ENCODE measurements at regions not wholly inside any gene's neighbourhood (a gene's known extent, or its start where the extent isn't known, plus 50 kb on each side); places are given as distances from the start of the nearest gene placed in this dataset.

DNA sequence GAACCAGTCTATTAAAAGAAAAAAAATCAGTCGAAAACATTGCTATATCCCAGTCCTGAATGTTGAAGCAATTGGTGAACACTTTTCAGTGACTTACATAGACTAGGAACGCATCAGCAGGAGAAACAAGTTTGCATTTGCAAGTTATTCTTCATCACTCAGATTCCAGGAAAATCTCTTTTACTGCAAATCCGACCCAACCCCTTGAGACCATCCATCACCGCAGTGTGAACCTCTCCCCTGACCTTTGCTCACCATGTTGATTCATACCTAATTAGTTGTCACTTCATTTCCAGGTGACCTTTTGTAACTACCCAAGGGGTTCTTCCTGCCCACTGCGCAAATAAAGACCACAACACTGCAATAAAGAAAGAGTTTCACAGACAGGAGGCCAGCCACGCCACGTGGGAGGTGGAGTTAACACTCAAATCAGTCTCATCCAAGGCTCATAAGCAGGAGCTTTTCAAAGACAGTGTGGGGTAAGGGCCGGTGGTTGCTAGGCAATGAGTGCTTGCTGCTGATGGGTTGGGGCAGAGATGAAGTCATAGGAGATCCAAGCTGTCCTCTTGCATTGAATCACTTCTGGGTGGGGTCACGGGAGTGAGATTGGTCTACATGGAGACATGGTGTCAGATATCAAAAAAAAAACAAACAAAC, 241.3 kb upstream of the TMEM132C start:
- TF ChIP-seq, protein P1, sequence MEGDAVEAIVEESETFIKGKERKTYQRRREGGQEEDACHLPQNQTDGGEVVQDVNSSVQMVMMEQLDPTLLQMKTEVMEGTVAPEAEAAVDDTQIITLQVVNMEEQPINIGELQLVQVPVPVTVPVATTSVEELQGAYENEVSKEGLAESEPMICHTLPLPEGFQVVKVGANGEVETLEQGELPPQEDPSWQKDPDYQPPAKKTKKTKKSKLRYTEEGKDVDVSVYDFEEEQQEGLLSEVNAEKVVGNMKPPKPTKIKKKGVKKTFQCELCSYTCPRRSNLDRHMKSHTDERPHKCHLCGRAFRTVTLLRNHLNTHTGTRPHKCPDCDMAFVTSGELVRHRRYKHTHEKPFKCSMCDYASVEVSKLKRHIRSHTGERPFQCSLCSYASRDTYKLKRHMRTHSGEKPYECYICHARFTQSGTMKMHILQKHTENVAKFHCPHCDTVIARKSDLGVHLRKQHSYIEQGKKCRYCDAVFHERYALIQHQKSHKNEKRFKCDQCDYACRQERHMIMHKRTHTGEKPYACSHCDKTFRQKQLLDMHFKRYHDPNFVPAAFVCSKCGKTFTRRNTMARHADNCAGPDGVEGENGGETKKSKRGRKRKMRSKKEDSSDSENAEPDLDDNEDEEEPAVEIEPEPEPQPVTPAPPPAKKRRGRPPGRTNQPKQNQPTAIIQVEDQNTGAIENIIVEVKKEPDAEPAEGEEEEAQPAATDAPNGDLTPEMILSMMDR (conservative IDR thresholded peaks at IDR 0.05) = no peak
- no peak for TF ChIP-seq EZH2 (IDR thresholded peaks at IDR 0.05; ENCODE audit: low read depth)
- no peaks in the 10 kb centered on the region for H3K9me3 ChIP-seq (ENCODE audit: insufficient read depth, low read depth)
- H2AFZ ChIP-seq = no peak overlapping the region
- no TSS peak for BruUV-seq (replicated peaks)
- H3F3A ChIP-seq (ENCODE audit: insufficient read depth, low read depth) = no peaks in the 10 kb centered on the region
- ChIA-PET CTCF (no interaction called here), POLR2A (ENCODE audit: unreplicated experiment) (no interaction called here)
- no peaks in the 10 kb centered on the region for H3K4me1 ChIP-seq (replicated peaks; ENCODE audit: insufficient read depth)
- no peak overlapping the region for H3K4me3 ChIP-seq
- no peaks in the 10 kb centered on the region for H4K20me1 ChIP-seq (ENCODE audit: insufficient read depth)
- peaks cover 18% of the 10 kb centered on the region for H3K27me3 ChIP-seq (ENCODE audit: insufficient read depth, low read depth)
- H3K9me2 ChIP-seq (ENCODE audit: insufficient read depth) = no peaks in the 10 kb centered on the region
- no peaks in the 10 kb centered on the region for H3K79me2 ChIP-seq (ENCODE audit: low read depth)
- no peak overlapping the region for H3K27ac ChIP-seq
- no peak for DNase-seq
- intact Hi-C loops (cut with micrococcal nuclease; ENCODE audit: unreplicated experiment) = no loop called here
- no peaks in the 10 kb centered on the region for H3K36me3 ChIP-seq (ENCODE audit: low read depth)
- no peak overlapping the region for H3K4me2 ChIP-seq

DNA sequence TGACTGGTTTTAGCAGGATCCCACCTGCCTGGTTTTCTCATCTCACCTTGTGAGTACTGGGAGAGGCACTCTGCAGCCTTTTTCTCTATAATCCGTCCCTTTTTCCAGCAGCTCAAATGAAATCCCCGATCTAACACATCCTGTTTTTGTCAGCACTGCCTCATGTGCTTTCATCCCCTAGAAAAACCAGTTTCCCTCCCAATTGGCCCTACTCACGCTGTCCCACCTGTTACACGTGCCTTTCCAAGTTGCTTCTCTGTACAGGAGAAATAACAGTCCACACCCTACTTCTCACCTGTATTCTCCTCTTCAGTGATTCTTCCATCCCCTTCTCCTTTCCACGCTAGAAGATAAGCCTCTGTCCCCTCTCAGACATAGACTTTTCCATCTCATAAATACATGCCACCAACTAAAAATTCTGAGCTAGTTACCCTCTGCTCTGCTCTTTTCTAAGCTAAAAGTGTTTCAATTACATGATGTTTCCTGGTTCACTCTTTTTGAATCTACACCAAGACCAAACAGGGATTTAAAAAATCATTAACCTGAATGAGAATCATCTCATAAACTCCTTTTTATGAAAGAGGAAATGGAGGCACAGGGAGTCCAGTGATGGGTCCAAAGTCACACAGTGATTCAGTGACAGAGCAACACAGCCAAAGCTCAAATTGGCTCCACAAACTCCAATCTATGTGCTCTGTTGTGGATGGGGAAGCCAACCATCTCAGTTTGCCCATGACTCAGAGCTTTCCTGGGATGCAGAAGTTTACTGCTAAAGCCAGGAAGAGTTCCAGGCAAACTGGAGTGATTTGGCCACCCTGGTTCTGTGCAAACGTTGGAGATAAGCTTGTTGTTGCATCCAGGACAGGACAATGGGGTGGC, 240.0 kb upstream of the TMEM132C start:
- ChIA-PET CTCF (no interaction called here), POLR2A (ENCODE audit: unreplicated experiment) (no interaction called here)
- H3K9me3 ChIP-seq (ENCODE audit: insufficient read depth, low read depth) = no peaks in the 10 kb centered on the region
- no peaks in the 10 kb centered on the region for H3K36me3 ChIP-seq (ENCODE audit: low read depth)
- H3K4me2 ChIP-seq = no peak overlapping the region
- no peaks in the 10 kb centered on the region for H3F3A ChIP-seq (ENCODE audit: insufficient read depth, low read depth)
- BruUV-seq (replicated peaks) = no TSS peak
- no peak overlapping the region for H2AFZ ChIP-seq
- no peak for DNase-seq
- H3K79me2 ChIP-seq (ENCODE audit: low read depth) = no peaks in the 10 kb centered on the region
- H3K4me1 ChIP-seq (replicated peaks; ENCODE audit: insufficient read depth) = no peaks in the 10 kb centered on the region
- no peak overlapping the region for H3K4me3 ChIP-seq
- peaks cover 18% of the 10 kb centered on the region for H3K27me3 ChIP-seq (ENCODE audit: insufficient read depth, low read depth)
- H4K20me1 ChIP-seq (ENCODE audit: insufficient read depth) = no peaks in the 10 kb centered on the region
- intact Hi-C loops (cut with micrococcal nuclease; ENCODE audit: unreplicated experiment) = no loop called here
- H3K27ac ChIP-seq = no peak overlapping the region
- TF ChIP-seq EZH2 (IDR thresholded peaks at IDR 0.05; ENCODE audit: low read depth) = no peak
- TF ChIP-seq, protein P1 (conservative IDR thresholded peaks at IDR 0.05) = no peak
- no peaks in the 10 kb centered on the region for H3K9me2 ChIP-seq (ENCODE audit: insufficient read depth)

DNA sequence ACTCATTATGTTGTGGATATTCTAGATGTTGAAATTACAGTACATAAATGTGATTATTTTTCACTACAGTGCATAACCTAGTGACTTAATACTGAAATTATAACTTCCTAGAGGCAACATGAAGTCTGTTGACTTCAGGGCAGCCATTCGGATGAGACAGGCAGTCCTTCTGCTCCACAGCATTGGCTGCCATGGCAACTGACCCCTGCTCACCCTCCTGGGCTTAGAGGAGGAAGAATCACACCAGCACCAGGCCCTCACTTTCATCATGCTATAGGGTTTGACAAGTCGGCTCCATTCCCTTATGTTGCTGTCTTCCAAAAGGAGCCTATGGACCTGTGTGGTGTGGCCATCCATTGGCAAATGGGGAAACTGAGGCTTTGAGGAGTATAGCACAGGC, 233.5 kb upstream of the TMEM132C start:
- Histone ChIP-seq H3K36me3 (ENCODE audit: low read depth) (no peaks in the 10 kb centered on the region), H3K27me3 (ENCODE audit: insufficient read depth, low read depth) (peaks cover 16% of the 10 kb centered on the region; the same call in 1 of the 2 replicates), H3K4me1 (replicated peaks; ENCODE audit: insufficient read depth) (no peaks in the 10 kb centered on the region), H4K20me1 (ENCODE audit: insufficient read depth) (no peaks in the 10 kb centered on the region), H3K4me3 (no peak overlapping the region), H3K9me2 (ENCODE audit: insufficient read depth) (no peaks in the 10 kb centered on the region), H3K4me2 (no peak overlapping the region), H3F3A (ENCODE audit: insufficient read depth, low read depth) (no peaks in the 10 kb centered on the region), H2AFZ (no peak overlapping the region), H3K27ac (no peak overlapping the region), H3K9me3 (ENCODE audit: insufficient read depth, low read depth) (no peaks in the 10 kb centered on the region), H3K79me2 (ENCODE audit: low read depth) (no peaks in the 10 kb centered on the region)
- no peak for DNase-seq
- no peak for TF ChIP-seq EZH2 (IDR thresholded peaks at IDR 0.05; ENCODE audit: low read depth)
- TF ChIP-seq, protein P1 (conservative IDR thresholded peaks at IDR 0.05) = no peak
- intact Hi-C loops (cut with micrococcal nuclease; ENCODE audit: unreplicated experiment) = no loop called here
- ChIA-PET POLR2A (ENCODE audit: unreplicated experiment) (no interaction called here), CTCF (no interaction called here)
- no TSS peak for BruUV-seq (replicated peaks)
